D721Med (cell line): ENCODE measurements at regions not wholly inside any gene's neighbourhood (a gene's known extent, or its start where the extent isn't known, plus 50 kb on each side); places are given as distances from the start of the nearest gene placed in this dataset.

ENCODE experiments used
- DNase-seq: peaks from one replicate; pipeline ENCODE4 v3.0.0; 2011; ENCODE audit warnings: low spot score; ENCODE audit not compliant: insufficient read length
- FAIRE-seq: peaks from 2 replicates; lab custom pipeline; 2011; peaks lifted over from hg19 to GRCh38; lab: Jason Lieb, UNC
- TF ChIP-seq, protein P1 (sequence below): IDR thresholded peaks from 2 replicates; pipeline ENCODE4 v1.5.1; 2012; ENCODE audit warnings: mild to moderate bottlenecking, control low read depth; ENCODE audit not compliant: insufficient read depth; ENCODE audit errors: missing control alignments

DNA sequence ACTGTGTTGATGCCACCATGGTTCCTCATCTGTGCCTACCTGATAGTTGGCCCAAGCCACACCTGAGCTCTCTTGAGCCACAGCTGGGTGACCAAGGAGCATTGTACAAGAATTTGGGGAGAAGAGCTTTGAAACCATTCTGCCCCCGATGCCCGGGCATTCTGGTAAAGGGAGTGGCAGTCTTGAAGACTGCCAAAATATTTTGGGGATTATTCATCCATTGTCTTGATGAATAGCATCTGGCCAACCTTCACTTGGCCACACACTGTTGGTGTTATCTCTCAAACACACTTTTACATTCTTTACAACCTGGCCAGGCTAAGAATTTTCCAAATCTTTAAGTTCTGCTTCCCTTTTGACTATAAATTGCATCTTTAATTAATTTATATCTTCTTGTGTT is 113.1 kb upstream of the PCBD1 start:
- TF ChIP-seq, protein P1, sequence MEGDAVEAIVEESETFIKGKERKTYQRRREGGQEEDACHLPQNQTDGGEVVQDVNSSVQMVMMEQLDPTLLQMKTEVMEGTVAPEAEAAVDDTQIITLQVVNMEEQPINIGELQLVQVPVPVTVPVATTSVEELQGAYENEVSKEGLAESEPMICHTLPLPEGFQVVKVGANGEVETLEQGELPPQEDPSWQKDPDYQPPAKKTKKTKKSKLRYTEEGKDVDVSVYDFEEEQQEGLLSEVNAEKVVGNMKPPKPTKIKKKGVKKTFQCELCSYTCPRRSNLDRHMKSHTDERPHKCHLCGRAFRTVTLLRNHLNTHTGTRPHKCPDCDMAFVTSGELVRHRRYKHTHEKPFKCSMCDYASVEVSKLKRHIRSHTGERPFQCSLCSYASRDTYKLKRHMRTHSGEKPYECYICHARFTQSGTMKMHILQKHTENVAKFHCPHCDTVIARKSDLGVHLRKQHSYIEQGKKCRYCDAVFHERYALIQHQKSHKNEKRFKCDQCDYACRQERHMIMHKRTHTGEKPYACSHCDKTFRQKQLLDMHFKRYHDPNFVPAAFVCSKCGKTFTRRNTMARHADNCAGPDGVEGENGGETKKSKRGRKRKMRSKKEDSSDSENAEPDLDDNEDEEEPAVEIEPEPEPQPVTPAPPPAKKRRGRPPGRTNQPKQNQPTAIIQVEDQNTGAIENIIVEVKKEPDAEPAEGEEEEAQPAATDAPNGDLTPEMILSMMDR: no peak
- no peak for FAIRE-seq
- no peak for DNase-seq

DNA sequence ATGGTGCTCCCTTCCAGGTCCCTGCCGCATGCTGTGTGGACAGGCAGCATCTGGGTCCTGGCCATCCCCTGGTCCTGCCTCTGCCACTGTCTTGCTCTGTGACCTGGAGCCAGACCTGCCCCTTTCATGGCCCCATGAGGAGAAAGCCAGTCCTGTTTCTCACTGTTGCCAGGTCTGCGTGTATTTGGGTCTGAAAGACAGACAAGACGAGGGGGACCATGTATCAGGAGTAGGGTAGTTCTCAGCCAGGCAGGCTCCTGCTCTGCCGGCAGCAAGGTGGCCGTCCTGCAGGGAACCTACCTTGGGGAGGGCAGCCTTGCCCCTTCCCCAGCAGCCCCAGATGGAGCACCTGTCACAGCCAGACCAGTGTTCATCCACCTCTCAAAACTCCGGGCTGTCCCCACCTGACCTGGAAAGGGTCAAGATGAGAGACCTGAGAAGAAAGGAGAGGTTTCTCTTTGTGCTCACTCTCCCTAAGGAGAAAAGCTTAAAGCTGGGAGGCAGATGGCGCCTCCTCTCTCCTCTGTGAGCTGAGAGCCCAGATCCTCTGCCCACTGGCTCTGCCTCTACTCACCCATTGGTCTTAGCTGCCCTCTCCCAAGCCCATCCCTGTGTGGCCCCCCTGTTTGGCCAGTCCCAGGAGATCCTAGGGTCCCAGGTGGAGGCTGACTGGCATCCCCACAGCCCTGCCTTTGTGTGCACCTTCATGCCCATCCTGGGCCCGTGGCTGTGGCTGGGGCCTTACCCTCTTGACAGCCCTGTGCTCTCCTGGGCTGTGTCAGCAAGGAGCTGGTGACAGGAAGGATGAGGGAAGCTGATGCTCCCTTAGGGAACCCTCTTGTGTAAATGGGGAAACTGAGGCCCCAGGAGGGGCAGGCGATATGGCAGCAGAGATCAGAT is 116.1 kb upstream of the PCBD1 start:
- DNase-seq (no peak), FAIRE-seq (no peak)
- TF ChIP-seq, protein P1: no peak

DNA sequence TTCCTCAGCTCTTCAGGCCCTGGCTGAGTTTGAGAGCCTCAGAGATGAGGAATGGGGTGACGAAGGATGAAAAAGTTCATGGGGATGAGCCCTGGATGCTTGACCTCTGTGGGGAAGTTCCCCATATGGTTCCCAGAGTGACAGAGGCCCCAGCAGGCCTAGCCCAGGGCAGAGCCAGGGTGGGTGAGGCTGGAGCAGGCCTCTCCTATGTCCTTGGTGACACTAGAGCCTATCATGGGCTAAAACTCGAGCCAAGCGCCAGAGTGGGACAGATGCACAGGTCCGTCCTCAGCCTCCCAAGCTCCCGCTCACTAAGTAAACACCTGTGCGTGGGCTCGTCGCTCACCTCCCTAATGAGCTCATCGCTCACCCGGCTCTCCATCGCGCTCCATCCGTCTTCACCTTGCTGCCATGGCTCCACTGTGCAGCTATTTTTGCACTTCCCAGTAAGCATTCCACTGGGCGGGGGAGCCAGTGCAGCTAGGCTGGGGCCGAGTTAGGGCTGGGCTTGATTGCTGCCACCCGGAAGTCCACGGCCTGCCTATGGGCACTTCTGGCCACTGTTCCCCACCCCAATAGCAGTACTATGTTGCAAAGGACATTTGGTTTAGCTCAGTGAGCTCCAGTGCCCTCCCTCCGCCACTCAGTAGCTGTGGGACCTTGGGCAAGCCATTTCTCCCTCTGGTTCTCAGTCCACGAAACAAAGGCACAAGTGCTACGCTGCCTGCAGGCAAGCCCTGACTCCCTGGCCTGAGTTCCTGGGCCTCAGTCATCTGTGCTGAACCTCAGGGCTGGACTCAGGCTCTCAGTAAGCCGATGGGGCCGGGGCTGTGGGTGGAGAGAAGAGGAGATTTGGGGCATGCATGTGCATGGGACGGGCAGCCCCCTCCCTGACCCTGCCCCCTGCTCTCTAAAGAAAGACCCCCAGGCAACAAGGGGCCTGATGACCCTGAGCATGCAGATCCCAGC is 117.3 kb upstream of the PCBD1 start:
- FAIRE-seq (no peak), DNase-seq (no peak)
- TF ChIP-seq, protein P1: no peak

DNA sequence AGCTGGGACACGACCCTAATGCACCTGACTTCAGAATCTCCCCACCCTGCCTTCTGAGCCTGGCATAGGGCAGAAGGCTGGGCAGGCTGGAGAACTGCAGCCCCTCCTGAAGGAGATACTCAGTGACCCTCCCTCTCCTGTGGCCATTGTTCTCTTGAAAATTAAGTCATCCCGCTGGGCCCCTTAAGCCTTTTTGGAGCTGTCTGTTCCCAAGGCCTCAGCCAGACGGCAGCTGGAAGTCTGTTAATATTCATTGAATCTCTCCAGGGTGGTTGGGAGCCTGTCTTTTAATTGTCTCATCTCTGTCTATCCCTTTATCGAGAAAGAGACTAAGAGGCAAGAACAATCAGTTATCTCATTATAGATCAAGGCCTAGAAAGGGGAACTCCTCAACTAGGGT is 118.1 kb upstream of the PCBD1 start:
- no peak for FAIRE-seq
- DNase-seq: no peak
- TF ChIP-seq, protein P1: no peak

DNA sequence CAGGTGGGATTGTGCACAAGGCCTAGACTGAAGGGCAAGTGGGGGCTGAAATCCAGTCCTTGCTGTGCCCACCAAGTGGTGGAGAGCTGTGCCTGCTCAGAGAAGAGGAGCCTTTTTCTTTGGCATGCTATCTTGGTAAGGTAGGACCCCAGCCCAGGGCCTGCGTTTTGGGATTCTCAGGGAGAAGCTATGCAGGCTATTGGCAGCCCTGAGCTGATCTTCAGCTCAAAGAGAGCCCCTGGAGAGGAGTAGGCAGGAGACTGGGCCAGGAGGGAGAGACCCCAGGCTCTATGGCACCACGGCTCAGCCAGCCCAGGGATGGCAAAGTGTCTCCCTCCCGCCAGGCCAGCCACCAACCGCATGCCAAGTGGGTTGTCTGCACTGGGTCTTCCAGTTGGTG is 119.2 kb upstream of the PCBD1 start:
- DNase-seq (no peak), FAIRE-seq (no peak)
- TF ChIP-seq, protein P1: no peak

DNA sequence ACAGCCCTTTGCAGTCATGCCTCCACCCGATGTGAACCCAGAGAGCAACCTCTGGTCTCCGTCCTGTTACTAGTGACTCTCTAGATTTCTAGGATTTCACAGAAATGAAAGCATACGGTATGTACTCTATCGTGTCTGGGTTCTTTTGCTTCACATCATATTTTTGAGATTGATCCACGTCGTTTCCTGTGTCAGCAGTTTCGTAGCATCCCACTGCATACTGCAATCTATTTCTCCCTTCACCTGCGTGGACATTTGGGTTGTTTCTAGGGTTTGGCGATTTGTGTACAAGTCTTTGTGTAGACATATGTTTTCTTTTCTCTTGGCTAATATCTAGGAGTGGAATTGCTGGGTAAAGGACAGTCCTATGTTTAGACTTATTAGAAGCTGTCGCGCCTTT is 119.8 kb upstream of the PCBD1 start:
- no peak for FAIRE-seq
- no peak for DNase-seq
- TF ChIP-seq, protein P1: no peak
